ENCODE measurements at regions not wholly inside any gene's neighbourhood (a gene's known extent, or its start where the extent isn't known, plus 50 kb on each side); places are given as distances from the start of the nearest gene placed in this dataset.

DNA sequence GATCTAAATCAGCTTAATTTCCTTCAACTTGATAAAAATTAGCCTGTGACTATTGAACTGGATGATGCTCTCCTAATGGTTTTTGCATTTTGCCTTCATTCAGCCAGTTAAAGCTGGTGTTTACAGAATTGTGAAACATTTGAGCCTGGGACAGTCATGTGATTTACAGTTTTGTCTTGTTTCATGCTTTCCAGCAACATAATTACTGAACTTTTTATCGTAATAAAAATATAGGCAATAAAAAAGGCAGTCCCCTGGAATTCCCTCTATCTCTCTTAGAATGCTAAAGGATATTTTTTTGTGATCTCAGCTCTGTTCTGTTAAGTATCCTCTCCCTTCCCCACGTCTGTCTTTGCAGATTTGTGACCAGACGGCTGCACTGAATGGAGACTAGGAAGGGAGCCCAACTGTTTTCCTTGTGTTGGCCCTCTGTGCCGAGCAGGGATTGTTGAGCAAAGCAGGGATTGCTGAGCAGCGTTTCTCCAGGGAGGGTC, 70.3 kb upstream of the RGL1 start:
- H3K4me3 ChIP-seq (ENCODE audit: low read length in 2 of 2) = no peak overlapping the region
- H3K27me3 ChIP-seq (ENCODE audit: control insufficient read depth in 1 of 2, insufficient read depth in 2 of 2, low read length in 1 of 2) = no peaks in the 10 kb centered on the region
- DNase-seq (peak in 1 of 2 donors; percentile 63), ATAC-seq (ENCODE audit: low FRiP score) (peak; percentile 89)
- 3 to 8% methylated on average over 5 of the region's 5 CpGs for WGBS, 2 donors
- no peaks in the 10 kb centered on the region for H3K36me3 ChIP-seq (ENCODE audit: control insufficient read depth in 1 of 2, insufficient read depth in 2 of 2, low read length in 1 of 2)
- no peaks in the 10 kb centered on the region for H3K4me1 ChIP-seq (ENCODE audit: control insufficient read depth in 1 of 2, insufficient read depth in 2 of 2, low read length in 2 of 2)
- H3K27ac ChIP-seq (ENCODE audit: low read depth in 1 of 2, low read length in 2 of 2) = no peak overlapping the region
- intact Hi-C loops (cut with DNase I) = no loop called here
- H3K9me3 ChIP-seq (ENCODE audit: control insufficient read depth, low read length) = no peaks in the 10 kb centered on the region

DNA sequence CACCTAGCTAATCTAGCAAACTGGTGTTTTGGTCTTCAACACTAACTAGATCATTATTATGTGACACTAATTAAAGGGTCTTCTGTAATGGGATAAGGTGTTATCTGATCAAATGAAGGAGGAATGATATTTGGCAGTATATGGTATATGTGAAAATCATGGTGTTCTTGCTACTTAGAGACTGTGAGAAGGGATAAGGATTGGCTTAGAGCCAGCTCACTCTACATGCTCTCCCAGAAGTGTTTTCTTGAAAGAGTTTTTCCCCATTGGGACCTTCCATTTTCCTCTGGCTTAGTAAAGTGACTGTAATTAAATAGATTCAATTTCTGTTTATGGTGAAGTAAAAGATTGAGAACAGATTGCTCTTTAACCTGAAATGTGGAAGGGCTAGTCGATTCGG, 71.2 kb upstream of the RGL1 start:
- ATAC-seq (ENCODE audit: low FRiP score) (no peak), DNase-seq (no peak)
- Histone ChIP-seq H3K27me3 (ENCODE audit: control insufficient read depth in 1 of 2, insufficient read depth in 2 of 2, low read length in 1 of 2) (no peaks in the 10 kb centered on the region), H3K4me3 (ENCODE audit: low read length in 2 of 2) (no peak overlapping the region), H3K27ac (ENCODE audit: low read depth in 1 of 2, low read length in 2 of 2) (no peak overlapping the region), H3K4me1 (ENCODE audit: control insufficient read depth in 1 of 2, insufficient read depth in 2 of 2, low read length in 2 of 2) (no peaks in the 10 kb centered on the region), H3K9me3 (ENCODE audit: control insufficient read depth, low read length) (no peaks in the 10 kb centered on the region), H3K36me3 (ENCODE audit: control insufficient read depth in 1 of 2, insufficient read depth in 2 of 2, low read length in 1 of 2) (no peaks in the 10 kb centered on the region)
- WGBS, 2 donors = 92 to 94% methylated on average over 2 of the region's 2 CpGs
- intact Hi-C loops (cut with DNase I) = no loop called here

GRCh38 chr1:183732236-183732880, 72.6 kb upstream of the RGL1 start:
- no peak for ATAC-seq (ENCODE audit: low FRiP score)
- intact Hi-C loops (cut with DNase I) = no loop called here
- WGBS, 2 donors = 92 to 94% methylated on average over 6 of the region's 6 CpGs

GRCh38 chr1:183730886-183731573, 73.9 kb upstream of the RGL1 start:
- DNase-seq (no peak), ATAC-seq (ENCODE audit: low FRiP score) (no peak)
- Histone ChIP-seq H3K4me3 (ENCODE audit: low read length in 2 of 2) (no peak overlapping the region), H3K27me3 (ENCODE audit: control insufficient read depth in 1 of 2, insufficient read depth in 2 of 2, low read length in 1 of 2) (no peaks in the 10 kb centered on the region), H3K36me3 (ENCODE audit: control insufficient read depth in 1 of 2, insufficient read depth in 2 of 2, low read length in 1 of 2) (no peaks in the 10 kb centered on the region), H3K4me1 (ENCODE audit: control insufficient read depth in 1 of 2, insufficient read depth in 2 of 2, low read length in 2 of 2) (no peaks in the 10 kb centered on the region), H3K27ac (ENCODE audit: low read depth in 1 of 2, low read length in 2 of 2) (no peak overlapping the region), H3K9me3 (ENCODE audit: control insufficient read depth, low read length) (no peaks in the 10 kb centered on the region)
- intact Hi-C loops (cut with DNase I) = no loop called here
- WGBS, 2 donors = 76 to 77% methylated on average over 2 of the region's 2 CpGs

More at GRCh38 chr1:183732236-183732880, 72.6 kb upstream of the RGL1 start:
- DNase-seq = no peak
- no peak overlapping the region for H3K27ac ChIP-seq (ENCODE audit: low read depth in 1 of 2, low read length in 2 of 2)
- H3K36me3 ChIP-seq (ENCODE audit: control insufficient read depth in 1 of 2, insufficient read depth in 2 of 2, low read length in 1 of 2) = no peaks in the 10 kb centered on the region
- no peaks in the 10 kb centered on the region for H3K4me1 ChIP-seq (ENCODE audit: control insufficient read depth in 1 of 2, insufficient read depth in 2 of 2, low read length in 2 of 2)
- no peaks in the 10 kb centered on the region for H3K9me3 ChIP-seq (ENCODE audit: control insufficient read depth, low read length)
- no peaks in the 10 kb centered on the region for H3K27me3 ChIP-seq (ENCODE audit: control insufficient read depth in 1 of 2, insufficient read depth in 2 of 2, low read length in 1 of 2)
- no peak overlapping the region for H3K4me3 ChIP-seq (ENCODE audit: low read length in 2 of 2)

DNA sequence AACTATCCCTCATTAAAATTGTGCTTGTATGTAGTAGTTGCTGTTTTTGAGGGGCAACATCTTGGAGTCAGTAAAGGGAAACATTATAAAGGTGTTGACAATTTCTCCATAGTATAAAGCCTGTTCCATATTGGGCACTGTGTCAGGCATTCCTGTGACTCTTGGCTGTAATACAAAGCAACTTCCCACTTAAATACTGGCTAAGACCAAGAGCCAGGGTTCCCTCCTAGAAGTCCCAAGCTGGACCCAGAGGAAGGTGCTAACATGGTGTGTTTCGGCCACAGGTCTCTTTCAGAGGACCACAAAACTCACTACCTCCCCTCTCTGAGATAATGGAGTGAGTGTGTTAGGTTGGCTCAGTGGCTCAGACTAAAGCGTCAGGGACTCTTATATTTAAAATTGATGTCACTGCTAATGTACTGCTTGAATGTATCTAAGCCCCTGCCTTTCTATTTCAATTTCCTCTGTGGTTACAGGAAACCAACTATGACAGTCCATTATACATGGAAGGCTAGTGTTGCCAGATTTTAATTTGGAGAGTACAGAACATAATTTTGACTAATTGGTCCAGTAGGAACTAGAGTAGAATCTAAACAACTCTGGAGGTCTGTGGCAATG, 74.7 kb upstream of the RGL1 start:
- H3K4me3 ChIP-seq (ENCODE audit: low read length in 2 of 2) = no peak overlapping the region
- ATAC-seq (ENCODE audit: low FRiP score) (no peak), DNase-seq (no peak)
- intact Hi-C loops (cut with DNase I) = no loop called here
- H3K4me1 ChIP-seq (ENCODE audit: control insufficient read depth in 1 of 2, insufficient read depth in 2 of 2, low read length in 2 of 2) = no peaks in the 10 kb centered on the region
- H3K36me3 ChIP-seq (ENCODE audit: control insufficient read depth in 1 of 2, insufficient read depth in 2 of 2, low read length in 1 of 2) = no peaks in the 10 kb centered on the region
- H3K27ac ChIP-seq (ENCODE audit: low read depth in 1 of 2, low read length in 2 of 2) = no peak overlapping the region
- no peaks in the 10 kb centered on the region for H3K27me3 ChIP-seq (ENCODE audit: control insufficient read depth in 1 of 2, insufficient read depth in 2 of 2, low read length in 1 of 2)
- 81 to 90% methylated on average over 2 of the region's 2 CpGs for WGBS, 2 donors
- H3K9me3 ChIP-seq (ENCODE audit: control insufficient read depth, low read length) = no peaks in the 10 kb centered on the region

GRCh38 chr1:183726825-183727224, 73.7 kb upstream of the APOBEC4 start:
- Histone ChIP-seq H3K27me3 (ENCODE audit: control insufficient read depth in 1 of 2, insufficient read depth in 2 of 2, low read length in 1 of 2) (no peaks in the 10 kb centered on the region), H3K9me3 (ENCODE audit: control insufficient read depth, low read length) (no peaks in the 10 kb centered on the region), H3K4me3 (ENCODE audit: low read length in 2 of 2) (no peak overlapping the region), H3K4me1 (ENCODE audit: control insufficient read depth in 1 of 2, insufficient read depth in 2 of 2, low read length in 2 of 2) (no peaks in the 10 kb centered on the region), H3K27ac (ENCODE audit: low read depth in 1 of 2, low read length in 2 of 2) (no peak overlapping the region), H3K36me3 (ENCODE audit: control insufficient read depth in 1 of 2, insufficient read depth in 2 of 2, low read length in 1 of 2) (no peaks in the 10 kb centered on the region)
- DNase-seq (no peak), ATAC-seq (ENCODE audit: low FRiP score) (no peak)
- WGBS, 2 donors = 96 to 97% methylated on average over 1 of the region's 1 CpG
- intact Hi-C loops (cut with DNase I) = no loop called here

GRCh38 chr1:183724350-183725042, 71.4 kb upstream of the APOBEC4 start:
- ATAC-seq (ENCODE audit: low FRiP score) = no peak

GRCh38 chr1:183723571-183723970, 70.5 kb upstream of the APOBEC4 start:
- intact Hi-C loops (cut with DNase I) = no loop called here
- ATAC-seq (ENCODE audit: low FRiP score) (no peak), DNase-seq (no peak)
- H3K4me1 ChIP-seq (ENCODE audit: control insufficient read depth in 1 of 2, insufficient read depth in 2 of 2, low read length in 2 of 2) = no peaks in the 10 kb centered on the region
- no peaks in the 10 kb centered on the region for H3K9me3 ChIP-seq (ENCODE audit: control insufficient read depth, low read length)
- no peaks in the 10 kb centered on the region for H3K36me3 ChIP-seq (ENCODE audit: control insufficient read depth in 1 of 2, insufficient read depth in 2 of 2, low read length in 1 of 2)
- no peak overlapping the region for H3K4me3 ChIP-seq (ENCODE audit: low read length in 2 of 2)
- no peak overlapping the region for H3K27ac ChIP-seq (ENCODE audit: low read depth in 1 of 2, low read length in 2 of 2)
- 88 to 92% methylated on average over 2 of the region's 2 CpGs for WGBS, 2 donors
- no peaks in the 10 kb centered on the region for H3K27me3 ChIP-seq (ENCODE audit: control insufficient read depth in 1 of 2, insufficient read depth in 2 of 2, low read length in 1 of 2)

More at GRCh38 chr1:183724350-183725042, 71.4 kb upstream of the APOBEC4 start:
- no peak overlapping the region for H3K4me3 ChIP-seq (ENCODE audit: low read length in 2 of 2)
- H3K9me3 ChIP-seq (ENCODE audit: control insufficient read depth, low read length) = no peaks in the 10 kb centered on the region
- DNase-seq = no peak
- H3K27ac ChIP-seq (ENCODE audit: low read depth in 1 of 2, low read length in 2 of 2) = no peak overlapping the region
- H3K36me3 ChIP-seq (ENCODE audit: control insufficient read depth in 1 of 2, insufficient read depth in 2 of 2, low read length in 1 of 2) = no peaks in the 10 kb centered on the region
- intact Hi-C loops (cut with DNase I) = no loop called here
- no peaks in the 10 kb centered on the region for H3K4me1 ChIP-seq (ENCODE audit: control insufficient read depth in 1 of 2, insufficient read depth in 2 of 2, low read length in 2 of 2)
- no peaks in the 10 kb centered on the region for H3K27me3 ChIP-seq (ENCODE audit: control insufficient read depth in 1 of 2, insufficient read depth in 2 of 2, low read length in 1 of 2)
- WGBS, 2 donors = 87 to 88% methylated on average over 5 of the region's 5 CpGs
